ENCODE measurements at regions not wholly inside any gene's neighbourhood (a gene's known extent, or its start where the extent isn't known, plus 50 kb on each side); places are given as distances from the start of the nearest gene placed in this dataset.
"Not testable (repeated sequence)": the region's sequence is repeated elsewhere in the genome, so short reads cannot be mapped to it uniquely, and the experiment has no call there.

GRCh38 chr18:30632071-30632698 lies 410.4 kb downstream of the DSC3 start:
- DNase-seq (ENCODE audit: low read depth in 2 of 2), result no peak

- no peak for DNase-seq (ENCODE audit: low read depth in 2 of 2)
Measured at GRCh38 chr18:30625961-30626360, 416.6 kb downstream of the DSC3 start.

DNA sequence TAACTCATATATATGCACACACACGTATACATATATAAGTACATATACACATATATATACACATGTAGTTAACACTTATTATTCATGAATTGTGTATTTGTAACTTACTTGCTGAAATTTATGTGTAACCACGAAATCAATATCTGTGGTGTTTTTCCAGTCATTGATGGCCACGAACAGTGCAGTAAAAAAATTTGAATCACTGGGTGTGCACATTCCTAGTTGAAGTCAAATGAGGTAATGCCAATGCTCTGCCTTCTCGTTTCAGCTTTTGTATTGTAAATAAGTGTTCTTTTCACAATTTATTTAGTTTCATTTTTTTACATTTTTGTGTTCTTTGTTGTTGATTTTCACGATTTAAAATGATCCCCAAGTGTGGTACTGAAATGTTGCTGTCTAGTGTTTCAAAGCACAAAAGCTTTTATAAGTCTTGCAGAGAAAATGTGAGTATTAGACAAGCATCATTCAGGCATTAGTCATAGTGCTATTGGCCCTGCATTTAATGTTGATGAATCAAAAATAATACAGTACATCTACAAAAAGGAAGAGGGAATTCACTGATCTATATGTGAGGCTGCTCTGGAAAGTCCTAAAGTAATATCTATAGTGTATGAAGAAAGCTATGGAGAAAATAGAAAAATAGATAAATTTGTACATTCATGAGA lies 419.0 kb downstream of the DSC3 start:
- no peak for DNase-seq (ENCODE audit: low read depth in 2 of 2)

- DNase-seq (ENCODE audit: low read depth in 2 of 2), result no peak
Measured at GRCh38 chr18:30622635-30623034, 419.9 kb downstream of the DSC3 start.

GRCh38 chr18:30622104-30622503 lies 420.4 kb downstream of the DSC3 start:
- no peak for DNase-seq (ENCODE audit: low read depth in 2 of 2)

GRCh38 chr18:30618567-30618966 lies 424.0 kb downstream of the DSC3 start:
- DNase-seq (ENCODE audit: low read depth in 2 of 2), result no peak

GRCh38 chr18:30616414-30616813 lies 426.1 kb downstream of the DSC3 start:
- no peak for DNase-seq (ENCODE audit: low read depth in 2 of 2)

GRCh38 chr18:30613467-30613801 lies 429.1 kb downstream of the DSC3 start:
- no peak for DNase-seq (ENCODE audit: low read depth in 2 of 2)

DNA sequence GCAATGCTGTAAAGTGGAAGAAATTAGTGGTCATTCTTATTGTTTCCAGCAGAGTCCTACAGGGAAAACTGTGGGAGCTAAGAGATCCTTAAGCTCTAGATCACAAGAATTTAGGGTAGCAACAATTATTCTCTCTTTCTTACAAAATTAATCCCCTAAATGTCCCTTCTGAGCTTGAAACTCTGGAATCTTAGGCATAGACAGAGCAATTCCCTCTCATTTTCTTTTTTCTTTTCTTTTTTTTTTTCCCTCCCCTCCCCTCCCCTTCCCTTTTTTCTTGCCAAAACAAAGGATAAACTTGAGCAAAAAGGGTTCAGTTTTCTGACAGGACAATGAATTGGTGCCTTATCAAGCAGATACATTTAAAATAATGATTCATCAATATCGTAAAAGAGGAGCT lies 441.0 kb downstream of the DSC3 start:
- no peak for DNase-seq (ENCODE audit: low read depth in 2 of 2)

GRCh38 chr18:30597202-30597601 lies 445.3 kb downstream of the DSC3 start:
- no peak for DNase-seq (ENCODE audit: low read depth in 2 of 2)

- no peak for DNase-seq (ENCODE audit: low read depth in 2 of 2)
Measured at GRCh38 chr18:30596635-30597034, 445.9 kb downstream of the DSC3 start.

- no peak for DNase-seq (ENCODE audit: low read depth in 2 of 2)
Measured at GRCh38 chr18:30595942-30596341, 446.6 kb downstream of the DSC3 start.

DNA sequence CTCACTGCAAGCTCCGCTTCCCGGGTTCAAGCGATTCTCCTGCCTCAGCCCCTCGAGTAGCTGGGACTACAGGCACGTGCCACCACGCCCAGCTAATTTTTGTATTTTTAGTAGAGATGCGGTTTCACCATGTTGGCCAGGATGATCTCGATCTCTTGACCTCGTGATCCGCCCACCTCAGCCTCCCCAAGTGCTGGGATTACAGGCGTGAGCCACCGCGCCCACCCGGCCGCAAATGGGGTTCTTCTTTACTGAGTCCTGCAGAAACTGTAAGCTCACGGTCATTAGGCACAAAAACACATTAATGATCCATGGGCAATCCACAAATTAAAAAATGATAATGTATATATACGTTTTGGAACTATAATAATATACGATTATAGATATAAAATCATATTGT lies 447.6 kb downstream of the DSC3 start:
- DNase-seq (ENCODE audit: low read depth in 2 of 2), result not testable (repeated sequence)

DNA sequence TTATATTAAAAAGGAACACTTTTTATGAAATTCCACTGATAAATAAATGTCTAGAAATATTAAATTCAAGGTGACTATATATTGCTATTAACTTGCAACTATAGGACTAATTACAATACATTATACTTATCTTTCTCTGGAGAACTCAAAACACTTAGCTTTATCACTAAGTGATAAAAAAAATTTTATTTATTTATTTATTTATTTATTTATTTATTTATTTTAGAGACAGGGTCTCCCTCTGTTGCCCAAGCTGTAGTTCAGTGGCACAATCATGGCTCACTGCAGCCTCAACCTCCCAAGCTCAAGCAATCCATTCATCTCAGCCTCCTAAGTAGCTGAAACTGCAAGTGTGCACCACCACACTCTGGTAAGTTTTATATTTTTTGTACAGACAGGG lies 451.1 kb downstream of the DSC3 start:
- DNase-seq (ENCODE audit: low read depth in 2 of 2), result no peak

DNA sequence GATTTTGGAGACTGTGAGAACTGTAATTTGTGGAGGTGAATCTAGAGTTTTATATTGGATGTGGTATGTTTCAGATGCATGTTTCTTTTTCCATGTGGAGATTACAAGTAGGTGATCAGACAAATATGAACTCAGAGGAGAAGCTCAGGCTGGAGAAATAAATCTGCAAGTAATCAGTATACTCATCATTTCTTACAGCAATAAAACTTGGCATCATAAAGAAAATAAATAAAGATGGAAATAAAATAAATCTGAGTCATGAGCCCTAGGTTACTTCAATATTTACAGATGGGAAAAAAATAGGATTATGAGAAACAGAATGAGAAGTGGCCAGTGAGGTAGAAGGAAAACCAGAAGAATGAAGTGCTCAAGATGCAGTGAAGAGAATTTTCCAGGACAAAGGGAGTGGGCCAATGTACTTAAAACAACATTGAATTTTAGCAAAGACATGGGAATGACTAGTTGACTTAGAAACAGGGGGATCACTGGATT lies 453.8 kb downstream of the DSC3 start:
- no peak for DNase-seq (ENCODE audit: low read depth in 2 of 2)

- DNase-seq (ENCODE audit: low read depth in 2 of 2), result no peak
Measured at GRCh38 chr18:30583768-30584167, 458.8 kb downstream of the DSC3 start.

- DNase-seq (ENCODE audit: low read depth in 2 of 2), result no peak
Measured at GRCh38 chr18:30582078-30582477, 460.5 kb downstream of the DSC3 start.

- DNase-seq (ENCODE audit: low read depth in 2 of 2), result no peak
Measured at GRCh38 chr18:30578707-30579106, 463.8 kb downstream of the DSC3 start.

- DNase-seq (ENCODE audit: low read depth in 2 of 2), result no peak
Measured at GRCh38 chr18:30572214-30572613, 470.3 kb downstream of the DSC3 start.

DNA sequence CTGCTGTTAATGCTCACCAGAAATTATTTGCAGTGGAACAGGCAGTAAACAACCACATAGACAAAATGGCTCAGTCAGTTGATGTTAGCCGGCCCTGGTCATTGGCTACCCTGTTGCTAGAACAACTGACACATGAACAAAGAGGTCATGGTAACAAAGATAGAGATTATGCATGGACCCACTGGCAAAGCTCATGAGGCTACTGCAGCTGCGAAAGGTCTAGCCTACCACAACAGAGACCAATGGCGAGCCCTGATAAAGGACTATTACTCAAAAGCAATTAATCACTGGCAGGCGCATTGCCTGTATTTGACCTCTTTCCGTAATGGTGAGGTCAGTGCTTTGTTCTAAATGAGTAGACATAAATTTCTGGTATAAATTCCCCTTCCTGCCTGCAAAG lies 474.2 kb downstream of the DSC3 start:
- DNase-seq (ENCODE audit: low read depth in 2 of 2), result no peak

DNA sequence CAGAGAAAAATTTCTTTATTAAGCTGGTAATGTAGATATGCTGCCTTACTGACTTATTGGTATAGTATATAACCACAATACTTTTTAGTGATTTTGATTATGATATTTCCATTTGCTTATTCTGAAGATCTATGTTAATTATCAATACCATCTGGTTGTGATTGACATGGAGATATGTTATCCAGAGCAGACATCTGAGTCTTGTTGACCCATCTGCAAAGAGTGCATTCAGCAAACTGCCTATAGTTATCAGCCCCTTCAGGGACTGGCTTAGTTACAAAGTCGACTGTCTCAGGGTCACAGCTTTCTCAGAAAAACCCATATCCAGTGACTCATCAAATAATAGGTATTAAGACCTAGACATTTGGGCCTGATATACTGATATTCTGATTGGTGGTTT lies 475.7 kb downstream of the DSC3 start:
- DNase-seq (ENCODE audit: low read depth in 2 of 2), result no peak

GRCh38 chr18:30562231-30562630 lies 480.3 kb downstream of the DSC3 start:
- DNase-seq (ENCODE audit: low read depth in 2 of 2), result no peak

DNA sequence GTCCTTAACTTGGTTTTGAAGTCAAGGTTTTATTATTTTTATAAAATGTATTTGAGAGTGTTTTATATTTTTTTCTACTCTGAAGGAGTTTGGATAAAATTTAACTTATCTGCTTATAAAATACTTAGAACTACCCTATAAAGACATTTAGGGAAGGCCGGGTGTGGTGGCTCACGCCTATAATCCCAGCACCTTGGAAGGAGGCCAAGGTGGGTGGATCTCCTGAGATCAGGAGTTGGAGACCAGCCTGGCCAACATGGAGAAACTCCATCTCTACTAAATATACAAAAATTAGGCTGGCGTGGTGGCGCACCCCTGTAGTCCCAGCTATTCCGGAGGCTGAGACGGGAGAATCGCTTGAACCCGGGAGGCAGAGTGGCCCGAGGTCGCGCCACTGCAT lies 486.4 kb downstream of the DSC3 start:
- no peak for DNase-seq (ENCODE audit: low read depth in 2 of 2)

GRCh38 chr18:30545393-30545792 lies 497.1 kb downstream of the DSC3 start:
- no peak for DNase-seq (ENCODE audit: low read depth in 2 of 2)

All from dermis microvascular lymphatic vessel endothelial cell (primary cell).